ENCODE measurements at regions not wholly inside any gene's neighbourhood (a gene's known extent, or its start where the extent isn't known, plus 50 kb on each side); places are given as distances from the start of the nearest gene placed in this dataset.

GRCh38 chr13:109670776-109671175 lies 115.6 kb downstream of the IRS2 start:
- no peak for DNase-seq (ENCODE audit: low read depth in 2 of 2)

- no peak for DNase-seq (ENCODE audit: low read depth in 2 of 2)
These were observed 116.4 kb downstream of the IRS2 start for GRCh38 chr13:109669956-109670355.

GRCh38 chr13:109669234-109669612 lies 117.2 kb downstream of the IRS2 start:
- DNase-seq (ENCODE audit: low read depth in 2 of 2) = no peak

- no peak for DNase-seq (ENCODE audit: low read depth in 2 of 2)
These were observed 117.8 kb downstream of the IRS2 start for GRCh38 chr13:109668433-109669233.

GRCh38 chr13:109667807-109668291 lies 118.5 kb downstream of the IRS2 start:
- DNase-seq (ENCODE audit: low read depth in 2 of 2) = no peak

GRCh38 chr13:109667056-109667455 lies 119.3 kb downstream of the IRS2 start:
- no peak for DNase-seq (ENCODE audit: low read depth in 2 of 2)

- no peak for DNase-seq (ENCODE audit: low read depth in 2 of 2)
These were observed 119.7 kb downstream of the IRS2 start for GRCh38 chr13:109666656-109667055.

- no peak for DNase-seq (ENCODE audit: low read depth in 2 of 2)
These were observed 120.6 kb downstream of the IRS2 start for GRCh38 chr13:109665781-109666249.

- DNase-seq (ENCODE audit: low read depth in 2 of 2) = no peak
These were observed 121.1 kb downstream of the IRS2 start for GRCh38 chr13:109665240-109665639.

GRCh38 chr13:109657395-109657794 lies 129.0 kb downstream of the IRS2 start:
- DNase-seq (ENCODE audit: low read depth in 2 of 2) = no peak

- DNase-seq (ENCODE audit: low read depth in 2 of 2) = no peak
These were observed 130.2 kb downstream of the IRS2 start for GRCh38 chr13:109656206-109656605.

- DNase-seq (ENCODE audit: low read depth in 2 of 2) = no peak
These were observed 130.8 kb downstream of the IRS2 start for GRCh38 chr13:109655611-109656010.

GRCh38 chr13:109655206-109655600 lies 131.2 kb downstream of the IRS2 start:
- DNase-seq (ENCODE audit: low read depth in 2 of 2) = no peak

GRCh38 chr13:109654341-109655205 lies 131.8 kb downstream of the IRS2 start:
- no peak for DNase-seq (ENCODE audit: low read depth in 2 of 2)

GRCh38 chr13:109652531-109652930 lies 133.9 kb downstream of the IRS2 start:
- no peak for DNase-seq (ENCODE audit: low read depth in 2 of 2)

GRCh38 chr13:109651854-109652253 lies 134.5 kb downstream of the IRS2 start:
- no peak for DNase-seq (ENCODE audit: low read depth in 2 of 2)

- no peak for DNase-seq (ENCODE audit: low read depth in 2 of 2)
These were observed 135.1 kb downstream of the IRS2 start for GRCh38 chr13:109651311-109651710.

GRCh38 chr13:109650861-109651260 lies 135.5 kb downstream of the IRS2 start:
- no peak for DNase-seq (ENCODE audit: low read depth in 2 of 2)

GRCh38 chr13:109649713-109650112 lies 136.7 kb downstream of the IRS2 start:
- DNase-seq (ENCODE audit: low read depth in 2 of 2) = no peak

- DNase-seq (ENCODE audit: low read depth in 2 of 2) = no peak
These were observed 138.7 kb downstream of the IRS2 start for GRCh38 chr13:109647699-109648098.

GRCh38 chr13:109647053-109647452 lies 139.3 kb downstream of the IRS2 start:
- DNase-seq (ENCODE audit: low read depth in 2 of 2) = no peak

- DNase-seq (ENCODE audit: low read depth in 2 of 2) = no peak
These were observed 140.0 kb downstream of the IRS2 start for GRCh38 chr13:109646423-109646822.

- DNase-seq (ENCODE audit: low read depth in 2 of 2) = no peak
These were observed 140.6 kb downstream of the IRS2 start for GRCh38 chr13:109645831-109646230.

Measured in stimulated activated CD8-positive, alpha-beta memory T cell treated with anti-CD3 and anti-CD28 coated beads, Interleukin-7, amount 100 ng/mL, for 1 hour (primary cell).